PC-3 (cell line): ENCODE measurements at regions not wholly inside any gene's neighbourhood (a gene's known extent, or its start where the extent isn't known, plus 50 kb on each side); places are given as distances from the start of the nearest gene placed in this dataset.

ENCODE experiments used
- CTCF ChIP-seq: fragments of 300-600 bp; sonication (generic); conservative IDR thresholded peaks from 2 replicates; pipeline ENCODE4 v1.5.1; 2017; ENCODE audit warnings: antibody characterized with exemption, low read depth, mild to moderate bottlenecking, low read length
- EZH2 ChIP-seq: fragments of 300-600 bp; sonication (generic); IDR thresholded peaks from one replicate; pipeline ENCODE4 v1.6.1; 2017; ENCODE audit warnings: antibody characterized with exemption, mild to moderate bottlenecking, low read length; ENCODE audit not compliant: unreplicated experiment
- EZH2phosphoT487 ChIP-seq: fragments of 300-600 bp; sonication (generic); IDR thresholded peaks from 2 replicates; pipeline ENCODE4 v1.6.1; 2018; ENCODE audit warnings: mild to moderate bottlenecking, antibody characterized with exemption, low read length, borderline replicate concordance

- TF ChIP-seq CTCF, result no peak
- TF ChIP-seq EZH2phosphoT487, result no peak
- no peak for TF ChIP-seq EZH2
Measured at GRCh38 chr11:119860561-119861094, 131.6 kb upstream of the NECTIN1 start.
